NCI-H460 (cell line): ENCODE measurements at regions not wholly inside any gene's neighbourhood (a gene's known extent, or its start where the extent isn't known, plus 50 kb on each side); places are given as distances from the start of the nearest gene placed in this dataset.
"Not testable (repeated sequence)": the region's sequence is repeated elsewhere in the genome, so short reads cannot be mapped to it uniquely, and the experiment has no call there.

Experiments used
- DNase-seq: peaks from one replicate; pipeline ENCODE4 v3.0.0-alpha.2; 2016; ENCODE audit warnings: low read depth; ENCODE audit errors: extremely low read depth

- DNase-seq, result no peak
Measured at GRCh38 chr11:38060920-38061319, 1462.9 kb upstream of the RAG2 start.

GRCh38 chr11:38060136-38060535 lies 1462.1 kb upstream of the RAG2 start:
- DNase-seq, result no peak

- DNase-seq, result no peak
Measured at GRCh38 chr11:38046571-38047135, 1448.6 kb upstream of the RAG2 start.

- no peak for DNase-seq
Measured at GRCh38 chr11:38043060-38043459, 1445.0 kb upstream of the RAG2 start.

- DNase-seq, result no peak
Measured at GRCh38 chr11:38038777-38039176, 1440.7 kb upstream of the RAG2 start.

- DNase-seq, result no peak
Measured at GRCh38 chr11:38019072-38019775, 1421.2 kb upstream of the RAG2 start.

- no peak for DNase-seq
Measured at GRCh38 chr11:38014405-38014804, 1416.4 kb upstream of the RAG2 start.

GRCh38 chr11:38013157-38013556 lies 1415.1 kb upstream of the RAG2 start:
- DNase-seq, result no peak

- DNase-seq, result no peak
Measured at GRCh38 chr11:38011496-38011895, 1413.5 kb upstream of the RAG2 start.

GRCh38 chr11:38009932-38010331 lies 1411.9 kb upstream of the RAG2 start:
- no peak for DNase-seq

GRCh38 chr11:38006466-38006865 lies 1408.4 kb upstream of the RAG2 start:
- no peak for DNase-seq

- no peak for DNase-seq
Measured at GRCh38 chr11:38005597-38005996, 1407.6 kb upstream of the RAG2 start.

GRCh38 chr11:37999171-37999570 lies 1401.1 kb upstream of the RAG2 start:
- no peak for DNase-seq

- no peak for DNase-seq
Measured at GRCh38 chr11:37995886-37996285, 1397.8 kb upstream of the RAG2 start.

GRCh38 chr11:37988031-37988430 lies 1390.0 kb upstream of the RAG2 start:
- DNase-seq, result no peak

GRCh38 chr11:37984991-37985390 lies 1387.0 kb upstream of the RAG2 start:
- DNase-seq, result no peak

- no peak for DNase-seq
Measured at GRCh38 chr11:37978647-37979046, 1380.6 kb upstream of the RAG2 start.

- no peak for DNase-seq
Measured at GRCh38 chr11:37973941-37974340, 1375.9 kb upstream of the RAG2 start.

- DNase-seq, result no peak
Measured at GRCh38 chr11:37972691-37973090, 1374.7 kb upstream of the RAG2 start.

- not testable (repeated sequence) for DNase-seq
Measured at GRCh38 chr11:37969336-37969735, 1371.3 kb upstream of the RAG2 start.

GRCh38 chr11:37968148-37968547 lies 1370.1 kb upstream of the RAG2 start:
- no peak for DNase-seq

GRCh38 chr11:37967635-37968034 lies 1369.6 kb upstream of the RAG2 start:
- DNase-seq, result no peak

- no peak for DNase-seq
Measured at GRCh38 chr11:37963440-37963839, 1365.4 kb upstream of the RAG2 start.
